DOHH2 (cell line): ENCODE measurements at regions not wholly inside any gene's neighbourhood (a gene's known extent, or its start where the extent isn't known, plus 50 kb on each side); places are given as distances from the start of the nearest gene placed in this dataset.

Source experiments
- H3F3A ChIP-seq: fragments of 200-600 bp; sonication (generic), shearing (Covaris generic); 2 replicates; pipeline ENCODE4 v1.6.0; 2016; ENCODE audit warnings: antibody characterized with exemption, mild to moderate bottlenecking; ENCODE audit not compliant: control insufficient read depth, insufficient read depth
- H3K27ac ChIP-seq: fragments of 200-600 bp; sonication (generic); 2 replicates; pipeline ENCODE4 v1.5.1; 2014; ENCODE audit warnings: low read depth, mild to moderate bottlenecking, low read length, moderate library complexity
- H3K27me3 ChIP-seq: fragments of 200-600 bp; sonication (generic); 2 replicates; pipeline ENCODE4 v1.6.1; 2014; ENCODE audit warnings: mild to moderate bottlenecking, low read length, mixed read lengths; ENCODE audit not compliant: control insufficient read depth
- H3K36me3 ChIP-seq: fragments of 200-600 bp; sonication (generic); 2 replicates; pipeline ENCODE4 v1.6.1; 2014; ENCODE audit warnings: mild to moderate bottlenecking, low read length, moderate library complexity, mixed read lengths; ENCODE audit not compliant: control insufficient read depth
- H3K4me1 ChIP-seq: fragments of 200-600 bp; sonication (generic); 2 replicates; pipeline ENCODE4 v1.6.1; 2014; ENCODE audit warnings: mild to moderate bottlenecking, low read length, mixed read lengths; ENCODE audit not compliant: control insufficient read depth
- H3K4me2 ChIP-seq: fragments of 200-600 bp; sonication (generic); 2 replicates; pipeline ENCODE4 v1.6.0; 2014; ENCODE audit warnings: mild to moderate bottlenecking, low read length, moderate library complexity
- H3K4me3 ChIP-seq: fragments of 200-600 bp; sonication (generic); 2 replicates; pipeline ENCODE4 v1.5.1; 2014; ENCODE audit warnings: mild to moderate bottlenecking, low read length, mixed read lengths
- H3K79me2 ChIP-seq: fragments of 200-600 bp; sonication (generic); 2 replicates; pipeline ENCODE4 v1.6.1; 2014; ENCODE audit warnings: mild to moderate bottlenecking, low read length, mixed read lengths; ENCODE audit not compliant: control insufficient read depth
- H3K9me2 ChIP-seq: fragments of 200-600 bp; sonication (generic); replicated peaks from 2 replicates; pipeline ENCODE4 v1.6.1; 2014; ENCODE audit warnings: mild to moderate bottlenecking, low read length, mixed read lengths; ENCODE audit not compliant: control insufficient read depth
- H3K9me3 ChIP-seq: fragments of 200-600 bp; sonication (generic); 2 replicates; pipeline ENCODE4 v1.6.1; 2014; ENCODE audit warnings: antibody characterized with exemption, low read length, mixed read lengths; ENCODE audit not compliant: control insufficient read depth, insufficient read depth
- H4K20me1 ChIP-seq: fragments of 200-600 bp; sonication (generic); 2 replicates; pipeline ENCODE4 v1.6.0; 2014; ENCODE audit warnings: low read depth, mild to moderate bottlenecking, antibody characterized with exemption, low read length, moderate library complexity; ENCODE audit not compliant: control insufficient read depth, insufficient read depth
- EZH2phosphoT487 ChIP-seq: fragments of 200-600 bp; sonication (generic); IDR thresholded peaks from 2 replicates; pipeline ENCODE4 v1.6.1; 2017; ENCODE audit warnings: borderline replicate concordance, mild to moderate bottlenecking, antibody characterized with exemption, low read length, moderate library complexity, mixed read lengths
- TF ChIP-seq, protein P1 (sequence below): fragments of 200-600 bp; sonication (generic); IDR thresholded peaks from one replicate; pipeline ENCODE4 v1.5.1; 2014; ENCODE audit warnings: antibody characterized with exemption, mild to moderate bottlenecking, low read depth, low read length; ENCODE audit not compliant: poor library complexity, severe bottlenecking

DNA sequence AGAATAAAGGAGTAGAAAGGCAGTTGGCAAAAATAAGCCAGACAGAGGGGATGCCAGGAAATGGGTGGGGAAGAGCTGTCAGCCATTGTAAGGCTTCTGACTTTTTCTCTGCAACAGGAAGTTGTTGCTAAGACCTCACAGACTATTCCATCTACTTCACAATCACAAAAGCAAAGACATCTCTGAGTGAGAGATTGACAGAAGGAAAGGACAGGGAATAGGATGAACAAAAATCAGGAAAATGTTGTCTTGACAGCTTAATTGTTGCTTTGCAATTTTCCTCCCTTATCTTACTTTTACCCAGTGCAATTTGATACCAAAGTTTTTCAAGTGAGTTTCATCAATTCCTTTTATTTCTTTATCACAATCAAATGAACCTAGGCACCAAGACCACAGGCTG lies 291.2 kb downstream of the CBLN4 start:
- H3K36me3 ChIP-seq = no peaks in the 10 kb centered on the region
- no peak overlapping the region for H3K4me2 ChIP-seq
- no peaks in the 10 kb centered on the region for H4K20me1 ChIP-seq
- no peaks in the 10 kb centered on the region for H3K4me1 ChIP-seq
- no peaks in the 10 kb centered on the region for H3K9me3 ChIP-seq
- H3K27me3 ChIP-seq = no peaks in the 10 kb centered on the region
- no peaks in the 10 kb centered on the region for H3F3A ChIP-seq
- H3K9me2 ChIP-seq = no peaks in the 10 kb centered on the region
- no peak for TF ChIP-seq EZH2phosphoT487
- TF ChIP-seq, protein P1, sequence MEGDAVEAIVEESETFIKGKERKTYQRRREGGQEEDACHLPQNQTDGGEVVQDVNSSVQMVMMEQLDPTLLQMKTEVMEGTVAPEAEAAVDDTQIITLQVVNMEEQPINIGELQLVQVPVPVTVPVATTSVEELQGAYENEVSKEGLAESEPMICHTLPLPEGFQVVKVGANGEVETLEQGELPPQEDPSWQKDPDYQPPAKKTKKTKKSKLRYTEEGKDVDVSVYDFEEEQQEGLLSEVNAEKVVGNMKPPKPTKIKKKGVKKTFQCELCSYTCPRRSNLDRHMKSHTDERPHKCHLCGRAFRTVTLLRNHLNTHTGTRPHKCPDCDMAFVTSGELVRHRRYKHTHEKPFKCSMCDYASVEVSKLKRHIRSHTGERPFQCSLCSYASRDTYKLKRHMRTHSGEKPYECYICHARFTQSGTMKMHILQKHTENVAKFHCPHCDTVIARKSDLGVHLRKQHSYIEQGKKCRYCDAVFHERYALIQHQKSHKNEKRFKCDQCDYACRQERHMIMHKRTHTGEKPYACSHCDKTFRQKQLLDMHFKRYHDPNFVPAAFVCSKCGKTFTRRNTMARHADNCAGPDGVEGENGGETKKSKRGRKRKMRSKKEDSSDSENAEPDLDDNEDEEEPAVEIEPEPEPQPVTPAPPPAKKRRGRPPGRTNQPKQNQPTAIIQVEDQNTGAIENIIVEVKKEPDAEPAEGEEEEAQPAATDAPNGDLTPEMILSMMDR = no peak
- no peak overlapping the region for H3K27ac ChIP-seq
- H3K4me3 ChIP-seq = no peak overlapping the region
- no peaks in the 10 kb centered on the region for H3K79me2 ChIP-seq

DNA sequence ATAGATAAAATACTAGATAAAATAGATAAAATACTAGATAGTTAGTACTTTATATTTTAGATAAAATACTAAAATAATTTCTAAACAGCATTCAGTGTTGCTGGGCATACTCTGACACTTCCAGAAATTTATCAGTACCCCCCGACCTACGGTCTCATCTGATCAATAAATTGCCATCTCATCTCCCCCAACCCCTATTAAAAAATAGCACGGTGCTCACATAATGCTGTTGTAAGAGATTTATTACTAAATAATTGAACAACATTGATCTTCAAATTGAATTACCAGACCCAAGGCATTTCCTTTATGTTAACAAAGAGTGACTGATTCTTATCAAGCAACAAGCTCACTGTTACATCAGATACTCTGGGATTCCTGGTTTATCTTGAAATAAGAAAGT lies 300.9 kb downstream of the CBLN4 start:
- no peak overlapping the region for H3K4me3 ChIP-seq
- H3K27ac ChIP-seq = no peak overlapping the region
- no peaks in the 10 kb centered on the region for H3K9me3 ChIP-seq
- H3K4me1 ChIP-seq = no peaks in the 10 kb centered on the region
- no peaks in the 10 kb centered on the region for H4K20me1 ChIP-seq
- no peaks in the 10 kb centered on the region for H3F3A ChIP-seq
- H3K9me2 ChIP-seq = no peaks in the 10 kb centered on the region
- no peak for TF ChIP-seq EZH2phosphoT487
- H3K79me2 ChIP-seq = no peaks in the 10 kb centered on the region
- H3K36me3 ChIP-seq = no peaks in the 10 kb centered on the region
- no peaks in the 10 kb centered on the region for H3K27me3 ChIP-seq
- H3K4me2 ChIP-seq = no peak overlapping the region

DNA sequence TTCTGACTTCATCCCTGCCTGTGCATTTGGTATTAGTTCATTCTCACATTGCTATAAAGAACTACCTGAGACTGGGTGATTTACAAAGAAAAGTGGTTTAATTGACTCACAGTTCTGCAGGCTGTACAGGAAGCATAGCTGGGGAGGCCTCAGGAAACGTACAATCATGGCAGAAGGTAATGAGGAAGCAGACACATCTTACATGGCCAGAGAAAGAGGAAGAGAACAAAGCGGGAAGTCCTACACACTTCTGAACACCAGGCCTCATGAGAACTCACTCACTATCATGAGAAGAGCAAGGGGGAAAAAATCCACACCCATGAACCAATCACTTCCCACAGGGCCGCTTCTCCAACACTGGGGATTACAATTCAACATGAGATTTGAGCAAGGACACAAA lies 303.9 kb downstream of the CBLN4 start:
- Histone ChIP-seq H4K20me1 (no peaks in the 10 kb centered on the region), H3K79me2 (no peaks in the 10 kb centered on the region), H3K9me3 (no peaks in the 10 kb centered on the region), H3K27me3 (no peaks in the 10 kb centered on the region), H3K4me2 (no peak overlapping the region), H3K9me2 (no peaks in the 10 kb centered on the region), H3K27ac (no peak overlapping the region), H3K4me1 (no peaks in the 10 kb centered on the region), H3F3A (no peaks in the 10 kb centered on the region), H3K36me3 (no peaks in the 10 kb centered on the region), H3K4me3 (no peak overlapping the region)
- no peak for TF ChIP-seq EZH2phosphoT487
- TF ChIP-seq, protein P1 = no peak

DNA sequence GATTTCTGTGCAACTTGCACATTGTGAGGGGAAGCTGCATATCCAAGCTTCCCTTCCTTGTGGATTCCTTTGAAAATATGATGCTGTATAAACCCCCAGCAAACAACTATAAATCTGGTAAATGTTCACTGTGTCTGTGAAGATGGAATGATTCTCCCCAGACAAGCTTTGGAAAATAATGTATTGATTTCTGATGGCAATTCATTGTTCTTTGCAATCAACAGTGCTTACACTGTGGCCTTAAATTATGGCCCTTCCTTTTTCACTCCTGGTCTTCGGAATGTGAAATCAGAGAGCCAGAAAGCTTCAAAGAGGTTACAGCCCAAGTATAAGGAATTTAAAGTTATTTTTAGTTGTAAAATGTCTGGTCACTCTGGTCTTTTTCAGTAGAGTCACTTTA lies 308.8 kb downstream of the CBLN4 start:
- Histone ChIP-seq H3K4me1 (no peaks in the 10 kb centered on the region), H3K4me2 (no peak overlapping the region), H4K20me1 (no peaks in the 10 kb centered on the region), H3K9me2 (no peaks in the 10 kb centered on the region), H3F3A (no peaks in the 10 kb centered on the region), H3K27ac (no peak overlapping the region), H3K79me2 (no peaks in the 10 kb centered on the region), H3K27me3 (no peaks in the 10 kb centered on the region), H3K9me3 (no peaks in the 10 kb centered on the region), H3K4me3 (no peak overlapping the region), H3K36me3 (no peaks in the 10 kb centered on the region)
- TF ChIP-seq, protein P1 = no peak
- TF ChIP-seq EZH2phosphoT487 = no peak
